WTC11 (cell line): ENCODE measurements at regions not wholly inside any gene's neighbourhood (a gene's known extent, or its start where the extent isn't known, plus 50 kb on each side); places are given as distances from the start of the nearest gene placed in this dataset.
A peak's percentile ranks its signal among the peaks of the same experiment; 100 is the strongest.

ENCODE experiments used
- ATAC-seq: fragments of 200-7000 bp; cut with Tn5 transposase; 2 replicates; pipeline ENCODE4 v1.10.0; 2021; ENCODE audit warnings: mild to moderate bottlenecking, moderate library complexity
- CTCF ChIA-PET: fragments of 300-600 bp; sonication (Branson Sonifier 250); formaldehyde crosslinking; loops from one replicate; lab custom pipeline; 2021; ENCODE audit warnings: antibody characterized with exemption; lab: Charles Lee
- POLR2A ChIA-PET: fragments of 350-600 bp; sonication (Branson Sonifier 250); formaldehyde crosslinking; loops from one replicate; lab custom pipeline; 2021; ENCODE audit warnings: antibody characterized with exemption; lab: Charles Lee
- DNase-seq: peaks from one replicate; pipeline ENCODE4 v3.0.0; 2021; ENCODE audit warnings: low spot score
- H3K27ac Mint-ChIP-seq: 2 replicates; pipeline ENCODE4 v1.8.0; 2021; ENCODE audit warnings: mixed read lengths
- H3K27me3 Mint-ChIP-seq: 2 replicates; pipeline ENCODE4 v1.8.0; 2021; ENCODE audit warnings: low read depth, mild to moderate bottlenecking, moderate library complexity, mixed read lengths
- H3K36me3 Mint-ChIP-seq: 2 replicates; pipeline ENCODE4 v1.8.0; 2021; ENCODE audit warnings: mixed read lengths
- H3K4me1 Mint-ChIP-seq: 2 replicates; pipeline ENCODE4 v1.8.0; 2022; ENCODE audit warnings: mixed read lengths
- H3K4me3 Mint-ChIP-seq: 2 replicates; pipeline ENCODE4 v1.8.0; 2021; ENCODE audit warnings: mild to moderate bottlenecking, moderate library complexity, mixed read lengths
- H3K9me3 Mint-ChIP-seq: 2 replicates; pipeline ENCODE4 v1.8.0; 2021; ENCODE audit warnings: mixed read lengths
- ARID4B ChIP-seq: sonication (generic); formaldehyde crosslinking; IDR thresholded peaks from 2 replicates; pipeline ENCODE4 v1.8.0; 2023; ENCODE audit warnings: missing genetic modification reagents, mild to moderate bottlenecking, borderline replicate concordance
- ATF1 ChIP-seq: sonication (generic); formaldehyde crosslinking; IDR thresholded peaks from 2 replicates; pipeline ENCODE4 v1.8.1; 2023; ENCODE audit warnings: mild to moderate bottlenecking, moderate library complexity, missing genetic modification reagents
- EMX1 ChIP-seq: fragments of 250-450 bp; sonication (Bioruptor Pico); IDR thresholded peaks from 2 replicates; pipeline ENCODE4 v1.8.0; 2021; ENCODE audit warnings: mild to moderate bottlenecking
- FOXJ3 ChIP-seq: sonication (generic); formaldehyde crosslinking; IDR thresholded peaks from 2 replicates; pipeline ENCODE4 v1.9.0; 2021; ENCODE audit warnings: missing genetic modification reagents, mild to moderate bottlenecking, borderline replicate concordance
- IRF1 ChIP-seq: sonication (generic); formaldehyde crosslinking; IDR thresholded peaks from 2 replicates; pipeline ENCODE4 v1.8.0; 2023; ENCODE audit warnings: missing genetic modification reagents
- RORB ChIP-seq: fragments of 250-450 bp; sonication (Bioruptor Pico); IDR thresholded peaks from 2 replicates; pipeline ENCODE4 v1.9.0; 2021; ENCODE audit warnings: mild to moderate bottlenecking
- SP1 ChIP-seq: sonication (generic); formaldehyde crosslinking; conservative IDR thresholded peaks from 2 replicates; pipeline ENCODE4 v1.8.1; 2022; ENCODE audit warnings: missing genetic modification reagents
- TEAD1 ChIP-seq: sonication (generic); formaldehyde crosslinking; IDR thresholded peaks from 2 replicates; pipeline ENCODE4 v1.8.0; 2022; ENCODE audit warnings: mild to moderate bottlenecking, missing genetic modification reagents
- TP53 ChIP-seq: sonication (generic); formaldehyde crosslinking; IDR thresholded peaks from 2 replicates; pipeline ENCODE4 v1.8.1; 2023; ENCODE audit warnings: mild to moderate bottlenecking, missing genetic modification reagents
- ZNF121 ChIP-seq: sonication (generic); formaldehyde crosslinking; IDR thresholded peaks from 2 replicates; pipeline ENCODE4 v1.8.0; 2023; ENCODE audit warnings: missing genetic modification reagents
- ZNF317 ChIP-seq: sonication (generic); formaldehyde crosslinking; IDR thresholded peaks from 2 replicates; pipeline ENCODE4 v1.8.1; 2023; ENCODE audit warnings: low read depth, mild to moderate bottlenecking, moderate library complexity, missing genetic modification reagents, borderline replicate concordance
- ZNF512 ChIP-seq: sonication (generic); formaldehyde crosslinking; IDR thresholded peaks from 2 replicates; pipeline ENCODE4 v1.8.1; 2022; ENCODE audit warnings: missing genetic modification reagents, borderline replicate concordance
- TF ChIP-seq, protein P1 (sequence below): sonication (generic); formaldehyde crosslinking; IDR thresholded peaks from 2 replicates; pipeline ENCODE4 v1.8.0; 2022; ENCODE audit warnings: mild to moderate bottlenecking, missing genetic modification reagents
- TF ChIP-seq, protein P2 (sequence below): fragments of 250-450 bp; sonication (Bioruptor Pico); IDR thresholded peaks from 2 replicates; pipeline ENCODE4 v1.9.0; 2021; ENCODE audit warnings: moderate library complexity, mild to moderate bottlenecking, inconsistent platforms, borderline replicate concordance
- TF ChIP-seq, protein P3 (sequence below): sonication (generic); formaldehyde crosslinking; IDR thresholded peaks from 2 replicates; pipeline ENCODE4 v1.8.1; 2022; ENCODE audit warnings: low read depth, missing genetic modification reagents, borderline replicate concordance
- TF ChIP-seq, protein P4 (sequence below): sonication (generic); formaldehyde crosslinking; IDR thresholded peaks from 2 replicates; pipeline ENCODE4 v1.8.1; 2023; ENCODE audit warnings: mild to moderate bottlenecking, missing genetic modification reagents, moderate library complexity
- TF ChIP-seq, protein P5 (sequence below): sonication (generic); formaldehyde crosslinking; conservative IDR thresholded peaks from 2 replicates; pipeline ENCODE4 v1.8.1; 2023; ENCODE audit warnings: mild to moderate bottlenecking, low read depth, missing genetic modification reagents, moderate library complexity

DNA sequence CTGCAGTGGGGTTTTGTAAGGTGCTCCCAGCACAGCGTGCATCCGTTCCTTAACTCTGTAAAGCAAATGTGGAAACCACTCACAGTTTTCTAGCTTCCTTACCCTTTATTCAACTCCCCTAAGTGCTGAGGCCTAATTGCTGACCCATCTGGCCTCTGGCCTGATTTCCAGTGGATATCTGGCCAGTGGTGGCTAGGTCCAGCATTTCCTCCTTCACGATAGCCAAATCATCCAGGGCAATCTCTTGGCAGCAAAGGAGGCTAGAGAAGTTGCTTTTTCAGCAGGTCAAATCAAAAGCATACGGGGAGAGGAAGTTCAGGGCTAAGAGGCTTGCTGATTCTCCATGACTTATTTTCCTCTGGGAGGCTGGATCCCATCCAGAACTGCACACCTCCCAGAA is 286.3 kb upstream of the VLDLR start:
- ATAC-seq (no peak), DNase-seq (no peak)
- ChIA-PET POLR2A (no interaction called here), CTCF (no interaction called here)
- Mint-ChIP-seq H3K4me1 (peaks cover 29% of the 10 kb centered on the region), H3K27me3 (no peaks in the 10 kb centered on the region), H3K27ac (peak overlapping the region; percentile 61; the same call in 1 of the 2 replicates), H3K4me3 (no peak overlapping the region), H3K36me3 (peaks cover 8% of the 10 kb centered on the region; the same call in 1 of the 2 replicates), H3K9me3 (peaks cover 18% of the 10 kb centered on the region)
- no peak for TF ChIP-seq EMX1
- no peak for TF ChIP-seq IRF1
- TF ChIP-seq ATF1: no peak
- no peak for TF ChIP-seq RORB (CRISPR knock-in tag)
- no peak for TF ChIP-seq ZNF121 (CRISPR knock-in tag)
- TF ChIP-seq SP1 (CRISPR knock-in tag): no peak
- TF ChIP-seq, protein P1, sequence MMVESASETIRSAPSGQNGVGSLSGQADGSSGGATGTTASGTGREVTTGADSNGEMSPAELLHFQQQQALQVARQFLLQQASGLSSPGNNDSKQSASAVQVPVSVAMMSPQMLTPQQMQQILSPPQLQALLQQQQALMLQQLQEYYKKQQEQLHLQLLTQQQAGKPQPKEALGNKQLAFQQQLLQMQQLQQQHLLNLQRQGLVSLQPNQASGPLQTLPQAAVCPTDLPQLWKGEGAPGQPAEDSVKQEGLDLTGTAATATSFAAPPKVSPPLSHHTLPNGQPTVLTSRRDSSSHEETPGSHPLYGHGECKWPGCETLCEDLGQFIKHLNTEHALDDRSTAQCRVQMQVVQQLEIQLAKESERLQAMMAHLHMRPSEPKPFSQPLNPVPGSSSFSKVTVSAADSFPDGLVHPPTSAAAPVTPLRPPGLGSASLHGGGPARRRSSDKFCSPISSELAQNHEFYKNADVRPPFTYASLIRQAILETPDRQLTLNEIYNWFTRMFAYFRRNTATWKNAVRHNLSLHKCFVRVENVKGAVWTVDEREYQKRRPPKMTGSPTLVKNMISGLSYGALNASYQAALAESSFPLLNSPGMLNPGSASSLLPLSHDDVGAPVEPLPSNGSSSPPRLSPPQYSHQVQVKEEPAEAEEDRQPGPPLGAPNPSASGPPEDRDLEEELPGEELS: no peak
- no peak for TF ChIP-seq FOXJ3 (CRISPR knock-in tag)
- TF ChIP-seq, protein P2, sequence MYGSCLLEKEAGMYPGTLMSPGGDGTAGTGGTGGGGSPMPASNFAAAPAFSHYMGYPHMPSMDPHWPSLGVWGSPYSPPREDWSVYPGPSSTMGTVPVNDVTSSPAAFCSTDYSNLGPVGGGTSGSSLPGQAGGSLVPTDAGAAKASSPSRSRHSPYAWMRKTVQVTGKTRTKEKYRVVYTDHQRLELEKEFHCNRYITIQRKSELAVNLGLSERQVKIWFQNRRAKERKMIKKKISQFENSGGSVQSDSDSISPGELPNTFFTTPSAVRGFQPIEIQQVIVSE: no peak
- TF ChIP-seq ZNF317 (CRISPR knock-in tag): no peak
- TF ChIP-seq, protein P3, sequence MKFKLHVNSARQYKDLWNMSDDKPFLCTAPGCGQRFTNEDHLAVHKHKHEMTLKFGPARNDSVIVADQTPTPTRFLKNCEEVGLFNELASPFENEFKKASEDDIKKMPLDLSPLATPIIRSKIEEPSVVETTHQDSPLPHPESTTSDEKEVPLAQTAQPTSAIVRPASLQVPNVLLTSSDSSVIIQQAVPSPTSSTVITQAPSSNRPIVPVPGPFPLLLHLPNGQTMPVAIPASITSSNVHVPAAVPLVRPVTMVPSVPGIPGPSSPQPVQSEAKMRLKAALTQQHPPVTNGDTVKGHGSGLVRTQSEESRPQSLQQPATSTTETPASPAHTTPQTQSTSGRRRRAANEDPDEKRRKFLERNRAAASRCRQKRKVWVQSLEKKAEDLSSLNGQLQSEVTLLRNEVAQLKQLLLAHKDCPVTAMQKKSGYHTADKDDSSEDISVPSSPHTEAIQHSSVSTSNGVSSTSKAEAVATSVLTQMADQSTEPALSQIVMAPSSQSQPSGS (CRISPR knock-in tag): no peak
- TF ChIP-seq TP53: no peak
- TF ChIP-seq, protein P4, sequence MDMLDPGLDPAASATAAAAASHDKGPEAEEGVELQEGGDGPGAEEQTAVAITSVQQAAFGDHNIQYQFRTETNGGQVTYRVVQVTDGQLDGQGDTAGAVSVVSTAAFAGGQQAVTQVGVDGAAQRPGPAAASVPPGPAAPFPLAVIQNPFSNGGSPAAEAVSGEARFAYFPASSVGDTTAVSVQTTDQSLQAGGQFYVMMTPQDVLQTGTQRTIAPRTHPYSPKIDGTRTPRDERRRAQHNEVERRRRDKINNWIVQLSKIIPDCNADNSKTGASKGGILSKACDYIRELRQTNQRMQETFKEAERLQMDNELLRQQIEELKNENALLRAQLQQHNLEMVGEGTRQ (CRISPR knock-in tag): no peak
- no peak for TF ChIP-seq TEAD1 (CRISPR knock-in tag)
- TF ChIP-seq ARID4B (CRISPR knock-in tag): no peak
- no peak for TF ChIP-seq ZNF512 (CRISPR knock-in tag)
- TF ChIP-seq, protein P5, sequence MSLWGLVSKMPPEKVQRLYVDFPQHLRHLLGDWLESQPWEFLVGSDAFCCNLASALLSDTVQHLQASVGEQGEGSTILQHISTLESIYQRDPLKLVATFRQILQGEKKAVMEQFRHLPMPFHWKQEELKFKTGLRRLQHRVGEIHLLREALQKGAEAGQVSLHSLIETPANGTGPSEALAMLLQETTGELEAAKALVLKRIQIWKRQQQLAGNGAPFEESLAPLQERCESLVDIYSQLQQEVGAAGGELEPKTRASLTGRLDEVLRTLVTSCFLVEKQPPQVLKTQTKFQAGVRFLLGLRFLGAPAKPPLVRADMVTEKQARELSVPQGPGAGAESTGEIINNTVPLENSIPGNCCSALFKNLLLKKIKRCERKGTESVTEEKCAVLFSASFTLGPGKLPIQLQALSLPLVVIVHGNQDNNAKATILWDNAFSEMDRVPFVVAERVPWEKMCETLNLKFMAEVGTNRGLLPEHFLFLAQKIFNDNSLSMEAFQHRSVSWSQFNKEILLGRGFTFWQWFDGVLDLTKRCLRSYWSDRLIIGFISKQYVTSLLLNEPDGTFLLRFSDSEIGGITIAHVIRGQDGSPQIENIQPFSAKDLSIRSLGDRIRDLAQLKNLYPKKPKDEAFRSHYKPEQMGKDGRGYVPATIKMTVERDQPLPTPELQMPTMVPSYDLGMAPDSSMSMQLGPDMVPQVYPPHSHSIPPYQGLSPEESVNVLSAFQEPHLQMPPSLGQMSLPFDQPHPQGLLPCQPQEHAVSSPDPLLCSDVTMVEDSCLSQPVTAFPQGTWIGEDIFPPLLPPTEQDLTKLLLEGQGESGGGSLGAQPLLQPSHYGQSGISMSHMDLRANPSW (CRISPR knock-in tag): no peak
